ENCODE measurements at regions not wholly inside any gene's neighbourhood (a gene's known extent, or its start where the extent isn't known, plus 50 kb on each side); places are given as distances from the start of the nearest gene placed in this dataset.

DNA sequence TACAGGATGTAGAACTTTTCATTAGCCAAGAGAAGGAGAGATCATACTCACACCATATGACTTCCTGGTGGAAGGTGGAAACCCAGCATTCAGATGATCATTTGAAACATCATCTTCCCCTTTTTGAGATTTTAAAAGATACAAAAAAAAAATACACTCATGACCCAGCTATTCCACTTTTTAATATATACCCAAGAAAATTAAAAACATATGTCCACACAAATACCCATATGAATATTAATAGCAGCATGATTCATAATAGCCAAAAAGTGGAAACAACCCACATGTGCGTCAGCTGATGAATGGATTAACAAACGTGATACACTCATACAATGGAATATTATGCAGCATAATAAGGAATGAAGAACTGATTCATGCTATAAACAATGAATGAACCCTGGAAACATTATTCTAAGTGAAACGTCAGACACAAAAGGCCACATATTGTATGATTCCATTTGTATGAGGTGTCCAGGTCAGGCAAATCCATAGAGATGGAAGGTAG, 130.0 kb upstream of the SGK1 start:
- ATAC-seq (no peak), DNase-seq (no peak)
- no peak overlapping the region for H3K4me3 Mint-ChIP-seq
- no peaks in the 10 kb centered on the region for H3K36me3 Mint-ChIP-seq (ENCODE audit: low read depth)
- ChIA-PET CTCF (no interaction called here), POLR2A (interaction anchor here (0.6 kb wide), 2 partner anchors 10 to 201 kb away, joined by 3 read pairs; no protein-coding TSS in a partner anchor)
- intact Hi-C loops (cut with micrococcal nuclease) = no loop called here
- peaks cover 11% of the 10 kb centered on the region for H3K4me1 Mint-ChIP-seq (ENCODE audit: low read depth)
- TF ChIP-seq, protein P1, sequence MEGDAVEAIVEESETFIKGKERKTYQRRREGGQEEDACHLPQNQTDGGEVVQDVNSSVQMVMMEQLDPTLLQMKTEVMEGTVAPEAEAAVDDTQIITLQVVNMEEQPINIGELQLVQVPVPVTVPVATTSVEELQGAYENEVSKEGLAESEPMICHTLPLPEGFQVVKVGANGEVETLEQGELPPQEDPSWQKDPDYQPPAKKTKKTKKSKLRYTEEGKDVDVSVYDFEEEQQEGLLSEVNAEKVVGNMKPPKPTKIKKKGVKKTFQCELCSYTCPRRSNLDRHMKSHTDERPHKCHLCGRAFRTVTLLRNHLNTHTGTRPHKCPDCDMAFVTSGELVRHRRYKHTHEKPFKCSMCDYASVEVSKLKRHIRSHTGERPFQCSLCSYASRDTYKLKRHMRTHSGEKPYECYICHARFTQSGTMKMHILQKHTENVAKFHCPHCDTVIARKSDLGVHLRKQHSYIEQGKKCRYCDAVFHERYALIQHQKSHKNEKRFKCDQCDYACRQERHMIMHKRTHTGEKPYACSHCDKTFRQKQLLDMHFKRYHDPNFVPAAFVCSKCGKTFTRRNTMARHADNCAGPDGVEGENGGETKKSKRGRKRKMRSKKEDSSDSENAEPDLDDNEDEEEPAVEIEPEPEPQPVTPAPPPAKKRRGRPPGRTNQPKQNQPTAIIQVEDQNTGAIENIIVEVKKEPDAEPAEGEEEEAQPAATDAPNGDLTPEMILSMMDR (IDR thresholded peaks at IDR 0.05) = no peak
- no peaks in the 10 kb centered on the region for H3K9me3 Mint-ChIP-seq
- no peaks in the 10 kb centered on the region for H3K27me3 Mint-ChIP-seq
- no peak overlapping the region for H3K27ac Mint-ChIP-seq

DNA sequence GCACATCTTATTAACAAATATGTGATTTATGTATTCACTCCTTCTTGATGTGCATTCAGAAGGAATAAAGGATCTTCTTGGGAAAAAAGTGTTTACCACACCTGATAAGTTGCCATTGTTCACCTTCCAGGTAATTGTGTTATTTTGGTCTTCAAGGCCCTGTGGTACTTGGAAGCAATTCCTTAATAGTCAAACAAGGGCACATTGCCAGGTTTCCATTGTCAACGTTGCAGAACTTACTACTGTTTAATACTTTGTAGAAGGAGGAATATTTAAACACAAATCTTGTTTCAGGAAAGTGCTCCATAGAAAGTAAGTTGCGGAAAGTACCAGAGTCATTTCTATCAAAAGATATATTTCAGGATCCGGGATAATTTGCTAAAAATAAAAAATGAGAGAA, 129.5 kb upstream of the SGK1 start:
- intact Hi-C loops (cut with micrococcal nuclease) = no loop called here
- peaks cover 11% of the 10 kb centered on the region for H3K4me1 Mint-ChIP-seq (ENCODE audit: low read depth)

DNA sequence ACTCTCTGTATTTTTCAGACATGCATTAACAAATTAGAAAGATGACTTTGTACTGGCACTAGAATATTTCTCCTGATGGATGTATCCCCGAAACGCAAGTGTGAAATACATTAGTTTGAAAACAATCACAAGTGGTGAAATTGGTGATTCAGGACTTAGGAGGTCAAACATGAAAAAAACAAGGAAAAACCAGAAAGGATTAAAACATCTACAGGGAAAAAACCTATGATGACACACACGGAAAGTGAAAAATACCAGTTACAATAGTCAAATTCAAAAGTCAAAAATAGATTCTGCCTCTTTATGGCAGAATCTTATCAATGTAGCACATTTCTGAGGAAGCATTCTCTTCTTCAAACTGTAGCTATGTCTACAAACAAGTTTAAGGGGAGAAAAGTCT, 129.0 kb upstream of the SGK1 start:
- Mint-ChIP-seq H3K9me3 (no peaks in the 10 kb centered on the region), H3K27ac (no peak overlapping the region), H3K27me3 (no peaks in the 10 kb centered on the region), H3K4me1 (ENCODE audit: low read depth) (peaks cover 11% of the 10 kb centered on the region), H3K36me3 (ENCODE audit: low read depth) (no peaks in the 10 kb centered on the region), H3K4me3 (no peak overlapping the region)
- intact Hi-C loops (cut with micrococcal nuclease) = no loop called here
- DNase-seq (no peak), ATAC-seq (no peak)
- ChIA-PET CTCF (no interaction called here), POLR2A (interaction anchor here (0.6 kb wide), 1 partner anchor 290 kb away, joined by 3 read pairs; no protein-coding TSS in a partner anchor)
- TF ChIP-seq, protein P1 (IDR thresholded peaks at IDR 0.05) = no peak

More for the DNA sequence above, 129.5 kb upstream of the SGK1 start:
- H3K27ac Mint-ChIP-seq = no peak overlapping the region
- no peak overlapping the region for H3K4me3 Mint-ChIP-seq
- POLR2A ChIA-PET = interaction anchor here (0.6 kb wide), 2 partner anchors 201 to 290 kb away, joined by 3 read pairs; no protein-coding TSS in a partner anchor
- no peaks in the 10 kb centered on the region for H3K27me3 Mint-ChIP-seq
- TF ChIP-seq, protein P1 (IDR thresholded peaks at IDR 0.05) = no peak
- CTCF ChIA-PET = no interaction called here
- H3K9me3 Mint-ChIP-seq = no peaks in the 10 kb centered on the region
- no peaks in the 10 kb centered on the region for H3K36me3 Mint-ChIP-seq (ENCODE audit: low read depth)
- ATAC-seq (no peak), DNase-seq (no peak)

DNA sequence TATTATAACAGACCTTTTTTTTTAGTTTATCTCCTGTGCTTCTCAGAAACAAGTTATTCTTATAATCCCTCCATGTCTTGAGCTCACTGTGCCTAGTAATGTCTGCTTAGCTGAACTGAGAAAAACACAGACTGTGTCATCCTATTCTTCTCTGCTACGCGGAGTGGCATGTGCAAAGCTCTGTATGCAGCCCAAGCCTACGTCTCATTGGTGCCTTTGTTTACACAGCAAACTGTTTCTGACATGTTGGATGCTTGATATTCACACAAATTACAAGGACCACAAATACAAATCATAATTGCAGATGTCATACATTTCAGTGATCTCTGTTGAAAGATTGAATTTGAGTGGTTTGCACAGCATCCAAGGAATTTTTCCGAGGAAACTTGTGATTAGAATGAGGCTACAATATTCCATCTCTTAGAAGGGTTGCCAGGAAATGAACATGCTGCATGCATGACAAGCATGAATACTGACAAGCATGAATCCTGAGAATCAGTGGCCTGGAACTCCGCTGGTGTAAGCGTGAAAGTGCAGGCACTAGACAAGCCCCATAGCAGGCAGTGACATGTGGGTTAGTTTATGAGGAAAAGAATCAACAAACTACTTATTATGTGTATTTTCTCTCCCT, 128.4 kb upstream of the SGK1 start:
- H3K4me3 Mint-ChIP-seq = no peak overlapping the region
- TF ChIP-seq, protein P1 (IDR thresholded peaks at IDR 0.05) = no peak
- ChIA-PET POLR2A (no interaction called here), CTCF (interaction anchor here (0.6 to 1.2 kb wide), 2 partner anchors 322 to 495 kb away, joined by 3 to 4 read pairs; no protein-coding TSS in a partner anchor)
- no peaks in the 10 kb centered on the region for H3K36me3 Mint-ChIP-seq (ENCODE audit: low read depth)
- H3K9me3 Mint-ChIP-seq = no peaks in the 10 kb centered on the region
- no peaks in the 10 kb centered on the region for H3K27me3 Mint-ChIP-seq
- intact Hi-C loops (cut with micrococcal nuclease) = no loop called here
- H3K27ac Mint-ChIP-seq = no peak overlapping the region
- H3K4me1 Mint-ChIP-seq (ENCODE audit: low read depth) = peaks cover 11% of the 10 kb centered on the region
- ATAC-seq (no peak), DNase-seq (no peak)

DNA sequence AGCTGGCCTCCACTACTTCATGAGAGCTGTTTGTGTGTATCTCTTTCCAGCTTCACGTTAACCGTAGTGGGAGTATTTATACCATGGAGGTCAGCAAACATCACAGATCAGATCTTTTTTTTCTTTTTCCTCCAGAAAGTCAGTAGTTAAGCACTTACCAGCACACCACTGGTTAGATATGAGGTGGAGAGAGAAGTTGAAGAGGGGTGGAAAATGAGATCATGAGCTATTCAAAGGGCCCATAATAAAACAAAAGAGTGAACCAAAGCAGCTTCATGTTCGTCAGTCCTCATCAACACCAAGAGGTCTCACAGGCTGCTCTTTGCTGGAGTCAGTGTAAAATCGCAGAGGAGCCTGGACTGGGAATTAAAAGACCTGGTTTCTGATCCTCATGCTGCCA, 125.1 kb upstream of the SGK1 start:
- CTCF ChIA-PET = interaction anchor here (0.8 kb wide), 1 partner anchor 10 kb away, joined by 4 read pairs; no protein-coding TSS in a partner anchor
- TF ChIP-seq, protein P1 (IDR thresholded peaks at IDR 0.05) = no peak
- Mint-ChIP-seq H3K27me3 (no peaks in the 10 kb centered on the region), H3K4me3 (no peak overlapping the region), H3K9me3 (no peaks in the 10 kb centered on the region), H3K27ac (no peak overlapping the region), H3K36me3 (ENCODE audit: low read depth) (no peaks in the 10 kb centered on the region), H3K4me1 (ENCODE audit: low read depth) (peaks cover 12% of the 10 kb centered on the region)
- intact Hi-C loops (cut with micrococcal nuclease) = no loop called here
- ATAC-seq = no peak
- POLR2A ChIA-PET = interaction anchor here (0.9 to 1.0 kb wide), 2 partner anchors 197 to 269 kb away, joined by 3 read pairs; no protein-coding TSS in a partner anchor
- DNase-seq = no peak
